ENCODE measurements at regions not wholly inside any gene's neighbourhood (a gene's known extent, or its start where the extent isn't known, plus 50 kb on each side); places are given as distances from the start of the nearest gene placed in this dataset.

DNA sequence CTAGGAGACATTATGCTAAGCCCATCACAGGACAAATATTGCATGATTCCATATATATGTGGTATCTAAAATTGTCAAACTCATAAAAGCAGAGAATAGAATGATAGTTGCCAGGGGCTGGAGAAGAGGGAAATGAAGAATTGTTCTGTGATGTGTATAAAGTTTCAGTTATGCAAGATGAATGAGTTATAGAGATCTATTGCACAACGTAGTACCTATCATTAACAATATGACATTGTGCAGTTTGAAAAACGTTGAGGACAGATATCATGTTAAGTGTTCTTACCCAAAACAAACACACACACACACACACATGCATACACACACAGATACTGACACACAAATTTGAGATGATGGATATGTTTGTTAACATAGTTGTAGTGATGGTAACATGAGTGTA lies 871.6 kb upstream of the GOT2 start:
- TF ChIP-seq, protein P1, sequence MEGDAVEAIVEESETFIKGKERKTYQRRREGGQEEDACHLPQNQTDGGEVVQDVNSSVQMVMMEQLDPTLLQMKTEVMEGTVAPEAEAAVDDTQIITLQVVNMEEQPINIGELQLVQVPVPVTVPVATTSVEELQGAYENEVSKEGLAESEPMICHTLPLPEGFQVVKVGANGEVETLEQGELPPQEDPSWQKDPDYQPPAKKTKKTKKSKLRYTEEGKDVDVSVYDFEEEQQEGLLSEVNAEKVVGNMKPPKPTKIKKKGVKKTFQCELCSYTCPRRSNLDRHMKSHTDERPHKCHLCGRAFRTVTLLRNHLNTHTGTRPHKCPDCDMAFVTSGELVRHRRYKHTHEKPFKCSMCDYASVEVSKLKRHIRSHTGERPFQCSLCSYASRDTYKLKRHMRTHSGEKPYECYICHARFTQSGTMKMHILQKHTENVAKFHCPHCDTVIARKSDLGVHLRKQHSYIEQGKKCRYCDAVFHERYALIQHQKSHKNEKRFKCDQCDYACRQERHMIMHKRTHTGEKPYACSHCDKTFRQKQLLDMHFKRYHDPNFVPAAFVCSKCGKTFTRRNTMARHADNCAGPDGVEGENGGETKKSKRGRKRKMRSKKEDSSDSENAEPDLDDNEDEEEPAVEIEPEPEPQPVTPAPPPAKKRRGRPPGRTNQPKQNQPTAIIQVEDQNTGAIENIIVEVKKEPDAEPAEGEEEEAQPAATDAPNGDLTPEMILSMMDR (IDR thresholded peaks at IDR 0.05; ENCODE audit: low read length) = no peak
- no peak for TF ChIP-seq EZH2 (optimal IDR thresholded peaks at IDR 0.05; ENCODE audit: low read depth, low read length)
- TF ChIP-seq EZH2phosphoT487 (IDR thresholded peaks at IDR 0.05; ENCODE audit: low read length) = no peak
